Activated T-cell treated with anti-CD3 and anti-CD28 coated beads, Interleukin-2, amount 50 U/mL, for 24 hours (primary cell): ENCODE measurements at regions not wholly inside any gene's neighbourhood (a gene's known extent, or its start where the extent isn't known, plus 50 kb on each side); places are given as distances from the start of the nearest gene placed in this dataset.

Experiments
- DNase-seq: peaks from one replicate; pipeline ENCODE4 v3.0.0-alpha.2; 2020
- H3K27ac Mint-ChIP-seq: 2 replicates; pipeline ENCODE4 v1.8.0; 2020; ENCODE audit warnings: mild to moderate bottlenecking, mixed read lengths
- H3K27me3 Mint-ChIP-seq: 2 replicates; pipeline ENCODE4 v1.8.0; 2020; ENCODE audit warnings: mixed read lengths
- H3K36me3 Mint-ChIP-seq: 2 replicates; pipeline ENCODE4 v1.8.0; 2020; ENCODE audit warnings: low read depth, mixed read lengths
- H3K4me1 Mint-ChIP-seq: 2 replicates; pipeline ENCODE4 v1.8.0; 2020; ENCODE audit warnings: low read depth, mixed read lengths
- H3K4me3 Mint-ChIP-seq: 2 replicates; pipeline ENCODE4 v1.8.0; 2020; ENCODE audit warnings: mild to moderate bottlenecking, moderate library complexity, mixed read lengths
- H3K9me3 Mint-ChIP-seq: 2 replicates; pipeline ENCODE4 v1.8.0; 2020; ENCODE audit warnings: mixed read lengths

DNA sequence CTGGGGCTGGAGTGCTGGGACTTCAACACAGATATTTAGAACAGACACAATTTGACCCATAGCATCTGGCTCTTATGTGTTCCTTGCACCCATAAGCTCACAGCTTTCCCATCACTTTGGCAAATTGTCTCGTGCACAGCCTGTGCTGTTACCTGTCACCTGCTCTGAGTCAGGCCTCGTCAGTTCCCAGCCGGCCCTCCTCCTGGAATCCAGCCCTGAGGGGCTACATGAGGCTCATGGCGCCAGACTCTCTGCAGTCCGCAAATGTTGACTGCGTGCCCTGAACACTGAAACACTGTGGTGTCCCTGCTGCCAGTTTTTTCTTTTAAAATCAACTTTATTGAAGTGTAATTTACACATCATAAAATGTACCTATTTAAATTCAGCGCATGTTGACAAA is 65.4 kb upstream of the BZW1 start:
- no peaks in the 10 kb centered on the region for H3K36me3 Mint-ChIP-seq
- no peak for DNase-seq
- H3K9me3 Mint-ChIP-seq, result no peaks in the 10 kb centered on the region
- peaks cover 7% of the 10 kb centered on the region for H3K27me3 Mint-ChIP-seq
- H3K27ac Mint-ChIP-seq, result no peak overlapping the region
- no peaks in the 10 kb centered on the region for H3K4me1 Mint-ChIP-seq
- no peak overlapping the region for H3K4me3 Mint-ChIP-seq

- H3K27ac Mint-ChIP-seq, result no peak overlapping the region
- no peak for DNase-seq
Observed at GRCh38 chr2:200747668-200748618, 63.8 kb upstream of the BZW1 start.

GRCh38 chr2:200748779-200749178 is 62.9 kb upstream of the BZW1 start:
- H3K4me1 Mint-ChIP-seq, result no peaks in the 10 kb centered on the region
- no peaks in the 10 kb centered on the region for H3K36me3 Mint-ChIP-seq
- peaks cover 7% of the 10 kb centered on the region for H3K27me3 Mint-ChIP-seq
- DNase-seq, result no peak
- H3K9me3 Mint-ChIP-seq, result no peaks in the 10 kb centered on the region
- no peak overlapping the region for H3K27ac Mint-ChIP-seq
- no peak overlapping the region for H3K4me3 Mint-ChIP-seq

More at GRCh38 chr2:200747668-200748618, 63.8 kb upstream of the BZW1 start:
- H3K9me3 Mint-ChIP-seq, result no peaks in the 10 kb centered on the region
- no peaks in the 10 kb centered on the region for H3K36me3 Mint-ChIP-seq
- H3K4me3 Mint-ChIP-seq, result no peak overlapping the region
- peaks cover 7% of the 10 kb centered on the region for H3K27me3 Mint-ChIP-seq
- no peaks in the 10 kb centered on the region for H3K4me1 Mint-ChIP-seq

- Mint-ChIP-seq H3K27ac (no peak overlapping the region), H3K27me3 (peaks cover 7% of the 10 kb centered on the region), H3K36me3 (no peaks in the 10 kb centered on the region), H3K4me3 (no peak overlapping the region), H3K9me3 (no peaks in the 10 kb centered on the region), H3K4me1 (no peaks in the 10 kb centered on the region)
- DNase-seq, result no peak
Observed at GRCh38 chr2:200749631-200750322, 61.9 kb upstream of the BZW1 start.

- no peak for DNase-seq
- Mint-ChIP-seq H3K4me1 (no peaks in the 10 kb centered on the region), H3K27ac (no peak overlapping the region), H3K4me3 (no peak overlapping the region), H3K36me3 (no peaks in the 10 kb centered on the region), H3K27me3 (peaks cover 7% of the 10 kb centered on the region), H3K9me3 (no peaks in the 10 kb centered on the region)
Observed at GRCh38 chr2:200750323-200750910, 61.3 kb upstream of the BZW1 start.

- no peaks in the 10 kb centered on the region for H3K36me3 Mint-ChIP-seq
- no peaks in the 10 kb centered on the region for H3K4me1 Mint-ChIP-seq
- H3K27ac Mint-ChIP-seq, result no peak overlapping the region
- H3K9me3 Mint-ChIP-seq, result no peaks in the 10 kb centered on the region
- no peak for DNase-seq
- H3K4me3 Mint-ChIP-seq, result no peak overlapping the region
- H3K27me3 Mint-ChIP-seq, result peaks cover 7% of the 10 kb centered on the region
Observed at GRCh38 chr2:200751786-200752185, 59.9 kb upstream of the BZW1 start.

- DNase-seq, result no peak
- no peaks in the 10 kb centered on the region for H3K36me3 Mint-ChIP-seq
- no peaks in the 10 kb centered on the region for H3K9me3 Mint-ChIP-seq
- H3K27ac Mint-ChIP-seq, result no peak overlapping the region
- H3K4me1 Mint-ChIP-seq, result no peaks in the 10 kb centered on the region
- no peak overlapping the region for H3K4me3 Mint-ChIP-seq
- peaks cover 7% of the 10 kb centered on the region for H3K27me3 Mint-ChIP-seq
Observed at GRCh38 chr2:200752332-200752731, 59.4 kb upstream of the BZW1 start.

DNA sequence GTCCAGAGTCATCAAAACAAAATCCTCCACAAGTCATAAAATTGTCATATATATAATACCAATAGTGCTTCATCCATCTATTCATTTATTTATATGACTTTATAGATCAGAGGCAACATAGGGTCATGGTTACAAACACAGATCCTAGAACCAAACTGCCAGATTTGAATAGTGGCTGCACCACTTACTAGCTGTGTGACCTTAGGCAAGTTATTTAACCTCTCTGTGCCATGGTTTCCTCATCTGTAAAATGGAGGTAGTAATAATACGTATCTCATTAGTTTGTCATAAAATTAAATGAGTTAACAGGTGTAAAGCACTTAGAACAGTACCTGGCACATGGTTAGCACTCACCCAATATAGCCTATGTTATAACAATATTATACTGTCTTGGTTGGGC is 58.9 kb upstream of the BZW1 start:
- H3K27me3 Mint-ChIP-seq, result peaks cover 7% of the 10 kb centered on the region
- H3K4me1 Mint-ChIP-seq, result no peaks in the 10 kb centered on the region
- H3K9me3 Mint-ChIP-seq, result no peaks in the 10 kb centered on the region
- no peak overlapping the region for H3K4me3 Mint-ChIP-seq
- DNase-seq, result no peak
- H3K27ac Mint-ChIP-seq, result no peak overlapping the region
- no peaks in the 10 kb centered on the region for H3K36me3 Mint-ChIP-seq

- H3K4me1 Mint-ChIP-seq, result no peaks in the 10 kb centered on the region
- no peaks in the 10 kb centered on the region for H3K9me3 Mint-ChIP-seq
- H3K27me3 Mint-ChIP-seq, result peaks cover 5% of the 10 kb centered on the region
- no peak overlapping the region for H3K27ac Mint-ChIP-seq
- H3K36me3 Mint-ChIP-seq, result no peaks in the 10 kb centered on the region
- no peak for DNase-seq
- no peak overlapping the region for H3K4me3 Mint-ChIP-seq
Observed at GRCh38 chr2:200756618-200757321, 54.9 kb upstream of the BZW1 start.

GRCh38 chr2:200757399-200757798 is 54.3 kb upstream of the BZW1 start:
- Mint-ChIP-seq H3K27me3 (peaks cover 5% of the 10 kb centered on the region), H3K4me1 (no peaks in the 10 kb centered on the region), H3K36me3 (no peaks in the 10 kb centered on the region), H3K9me3 (no peaks in the 10 kb centered on the region), H3K27ac (no peak overlapping the region), H3K4me3 (no peak overlapping the region)
- DNase-seq, result no peak

- H3K36me3 Mint-ChIP-seq, result no peaks in the 10 kb centered on the region
- H3K4me3 Mint-ChIP-seq, result no peak overlapping the region
- H3K4me1 Mint-ChIP-seq, result peaks cover 3% of the 10 kb centered on the region
- no peaks in the 10 kb centered on the region for H3K9me3 Mint-ChIP-seq
- peaks cover 5% of the 10 kb centered on the region for H3K27me3 Mint-ChIP-seq
- H3K27ac Mint-ChIP-seq, result no peak overlapping the region
- DNase-seq, result no peak
Observed at GRCh38 chr2:200758341-200758740, 53.4 kb upstream of the BZW1 start.

GRCh38 chr2:200761266-200761665 is 50.4 kb upstream of the BZW1 start:
- no peak overlapping the region for H3K4me3 Mint-ChIP-seq
- no peak for DNase-seq
- no peaks in the 10 kb centered on the region for H3K9me3 Mint-ChIP-seq
- H3K27ac Mint-ChIP-seq, result no peak overlapping the region
- H3K4me1 Mint-ChIP-seq, result peaks cover 30% of the 10 kb centered on the region
- no peaks in the 10 kb centered on the region for H3K36me3 Mint-ChIP-seq
- peaks cover 5% of the 10 kb centered on the region for H3K27me3 Mint-ChIP-seq
